Liver (tissue), 3 donors: ENCODE measurements at regions not wholly inside any gene's neighbourhood (a gene's known extent, or its start where the extent isn't known, plus 50 kb on each side); places are given as distances from the start of the nearest gene placed in this dataset.

Source experiments
- ATF3 ChIP-seq: IDR thresholded peaks from 2 replicates; pipeline ENCODE4 v1.6.1; 2016; ENCODE audit warnings: antibody characterized with exemption
- HNF4A ChIP-seq, 2 donors: conservative IDR thresholded peaks; 2 replicates each; pipeline ENCODE4 v1.6.1; 2016; ENCODE audit warnings: antibody characterized with exemption in 2 of 2, mild to moderate bottlenecking in 2 of 2
- JUND ChIP-seq, 2 donors: IDR thresholded peaks; 2 replicates each; pipeline ENCODE4 v1.6.1; 2016; ENCODE audit warnings: antibody characterized with exemption in 2 of 2
- NR2F2 ChIP-seq: IDR thresholded peaks from 2 replicates; pipeline ENCODE4 v1.6.1; 2016; ENCODE audit warnings: antibody characterized with exemption
- RAD21 ChIP-seq, 2 donors: IDR thresholded peaks; 2 replicates each; pipeline ENCODE4 v1.6.1; 2016; ENCODE audit warnings: antibody characterized with exemption in 2 of 2, mild to moderate bottlenecking in 2 of 2
- RXRA ChIP-seq, 2 donors: IDR thresholded peaks; 2 replicates each; pipeline ENCODE4 v1.6.1; 2017 to 2018; ENCODE audit warnings: antibody characterized with exemption in 2 of 2, mild to moderate bottlenecking in 1 of 2
- SP1 ChIP-seq: IDR thresholded peaks from 2 replicates; pipeline ENCODE4 v1.6.1; 2018; ENCODE audit warnings: antibody characterized with exemption, mild to moderate bottlenecking
- TAF1 ChIP-seq: conservative IDR thresholded peaks from 2 replicates; pipeline ENCODE4 v1.6.1; 2016; ENCODE audit warnings: antibody characterized with exemption, mild to moderate bottlenecking
- YY1 ChIP-seq: IDR thresholded peaks from 2 replicates; pipeline ENCODE4 v1.6.1; 2016; ENCODE audit warnings: antibody characterized with exemption, mild to moderate bottlenecking
- TF ChIP-seq, protein P1 (sequence below): fragments of 150-350 bp; IDR thresholded peaks from 2 replicates; pipeline ENCODE4 v1.5.1; 2017; ENCODE audit warnings: improper control_type of control experiment, low read depth, low read length; ENCODE audit not compliant: missing input control
- TF ChIP-seq, protein P2 (sequence below): IDR thresholded peaks from 2 replicates; pipeline ENCODE4 v1.6.1; 2016; ENCODE audit warnings: antibody characterized with exemption
- donor health status: healthy.
- donor health status: healthy.

GRCh38 chr20:48471176-48471575 is 356.6 kb downstream of the PREX1 start:
- TF ChIP-seq, protein P1, sequence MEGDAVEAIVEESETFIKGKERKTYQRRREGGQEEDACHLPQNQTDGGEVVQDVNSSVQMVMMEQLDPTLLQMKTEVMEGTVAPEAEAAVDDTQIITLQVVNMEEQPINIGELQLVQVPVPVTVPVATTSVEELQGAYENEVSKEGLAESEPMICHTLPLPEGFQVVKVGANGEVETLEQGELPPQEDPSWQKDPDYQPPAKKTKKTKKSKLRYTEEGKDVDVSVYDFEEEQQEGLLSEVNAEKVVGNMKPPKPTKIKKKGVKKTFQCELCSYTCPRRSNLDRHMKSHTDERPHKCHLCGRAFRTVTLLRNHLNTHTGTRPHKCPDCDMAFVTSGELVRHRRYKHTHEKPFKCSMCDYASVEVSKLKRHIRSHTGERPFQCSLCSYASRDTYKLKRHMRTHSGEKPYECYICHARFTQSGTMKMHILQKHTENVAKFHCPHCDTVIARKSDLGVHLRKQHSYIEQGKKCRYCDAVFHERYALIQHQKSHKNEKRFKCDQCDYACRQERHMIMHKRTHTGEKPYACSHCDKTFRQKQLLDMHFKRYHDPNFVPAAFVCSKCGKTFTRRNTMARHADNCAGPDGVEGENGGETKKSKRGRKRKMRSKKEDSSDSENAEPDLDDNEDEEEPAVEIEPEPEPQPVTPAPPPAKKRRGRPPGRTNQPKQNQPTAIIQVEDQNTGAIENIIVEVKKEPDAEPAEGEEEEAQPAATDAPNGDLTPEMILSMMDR, result no peak
- TF ChIP-seq SP1 (no peak), NR2F2 (no peak), HNF4A (conservative IDR thresholded peaks at IDR 0.05) (no peak), JUND (IDR thresholded peaks at IDR 0.05) (no peak), ATF3 (no peak), TAF1 (no peak), YY1 (no peak), RAD21 (IDR thresholded peaks at IDR 0.05) (no peak), RXRA (IDR thresholded peaks at IDR 0.05) (no peak)
- TF ChIP-seq, protein P2, sequence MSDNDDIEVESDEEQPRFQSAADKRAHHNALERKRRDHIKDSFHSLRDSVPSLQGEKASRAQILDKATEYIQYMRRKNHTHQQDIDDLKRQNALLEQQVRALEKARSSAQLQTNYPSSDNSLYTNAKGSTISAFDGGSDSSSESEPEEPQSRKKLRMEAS, result no peak
